ENCODE measurements at regions not wholly inside any gene's neighbourhood (a gene's known extent, or its start where the extent isn't known, plus 50 kb on each side); places are given as distances from the start of the nearest gene placed in this dataset.

- Histone ChIP-seq H3K4me3 (replicated peaks in 1 of 2; ENCODE audit: low read depth in 1 of 2, low read length in 2 of 2) (no peak overlapping the region), H4K20me1 (ENCODE audit: insufficient read depth) (no peaks in the 10 kb centered on the region), H3K4me2 (ENCODE audit: low read length) (no peak overlapping the region), H3K36me3 (ENCODE audit: control insufficient read depth in 1 of 2, insufficient read depth in 2 of 2, low read length in 2 of 2) (no peaks in the 10 kb centered on the region), H3K9me3 (ENCODE audit: control insufficient read depth in 1 of 2, insufficient read depth in 1 of 2, low read depth in 1 of 2, low read length in 2 of 2) (no peaks in the 10 kb centered on the region), H3K9ac (ENCODE audit: low read length) (no peak overlapping the region), H3K79me2 (ENCODE audit: insufficient read depth, low read length) (no peaks in the 10 kb centered on the region), H3K4me1 (ENCODE audit: control insufficient read depth in 1 of 2, insufficient read depth in 2 of 2, low read length in 2 of 2) (no peaks in the 10 kb centered on the region), H3K9me2 (ENCODE audit: insufficient read depth) (no peaks in the 10 kb centered on the region), H3K27me3 (ENCODE audit: insufficient read depth, low read length) (no peaks in the 10 kb centered on the region), H2AFZ (ENCODE audit: low read depth, low read length, poor library complexity, severe bottlenecking) (no peak overlapping the region), H3K27ac (ENCODE audit: low read depth, low read length) (no peak overlapping the region)
- POLR2A ChIA-PET = no interaction called here
- RAD21 ChIA-PET (ENCODE audit: low non-redundant PET in 1 of 2, low total read pairs in 2 of 2, uncharacterized antibody in 2 of 2, unreplicated experiment in 2 of 2) = no interaction called here
- no peak for DNase-seq (ENCODE audit: low read depth, low spot score)
- BruUV-seq (replicated peaks) = no TSS peak
- no peak for ATAC-seq
- intact Hi-C loops (cut with micrococcal nuclease) = no loop called here
- TF ChIP-seq YY1 (IDR thresholded peaks at IDR 0.05; ENCODE audit: extremely low read depth, insufficient replicate concordance, low read depth, low read length) (no peak), EZH2 (IDR thresholded peaks at IDR 0.05) (no peak), CBX3 (IDR thresholded peaks at IDR 0.05; ENCODE audit: low read depth) (no peak), ZFX (IDR thresholded peaks at IDR 0.05) (no peak), FOSL1 (IDR thresholded peaks at IDR 0.05; ENCODE audit: low read depth) (no peak), SIN3A (IDR thresholded peaks at IDR 0.05; ENCODE audit: low read depth) (no peak), RAD21 (IDR thresholded peaks at IDR 0.05; ENCODE audit: low read depth) (no peak), ELF1 (IDR thresholded peaks at IDR 0.05; ENCODE audit: borderline replicate concordance, low read depth) (no peak)
- TF ChIP-seq, protein P1, sequence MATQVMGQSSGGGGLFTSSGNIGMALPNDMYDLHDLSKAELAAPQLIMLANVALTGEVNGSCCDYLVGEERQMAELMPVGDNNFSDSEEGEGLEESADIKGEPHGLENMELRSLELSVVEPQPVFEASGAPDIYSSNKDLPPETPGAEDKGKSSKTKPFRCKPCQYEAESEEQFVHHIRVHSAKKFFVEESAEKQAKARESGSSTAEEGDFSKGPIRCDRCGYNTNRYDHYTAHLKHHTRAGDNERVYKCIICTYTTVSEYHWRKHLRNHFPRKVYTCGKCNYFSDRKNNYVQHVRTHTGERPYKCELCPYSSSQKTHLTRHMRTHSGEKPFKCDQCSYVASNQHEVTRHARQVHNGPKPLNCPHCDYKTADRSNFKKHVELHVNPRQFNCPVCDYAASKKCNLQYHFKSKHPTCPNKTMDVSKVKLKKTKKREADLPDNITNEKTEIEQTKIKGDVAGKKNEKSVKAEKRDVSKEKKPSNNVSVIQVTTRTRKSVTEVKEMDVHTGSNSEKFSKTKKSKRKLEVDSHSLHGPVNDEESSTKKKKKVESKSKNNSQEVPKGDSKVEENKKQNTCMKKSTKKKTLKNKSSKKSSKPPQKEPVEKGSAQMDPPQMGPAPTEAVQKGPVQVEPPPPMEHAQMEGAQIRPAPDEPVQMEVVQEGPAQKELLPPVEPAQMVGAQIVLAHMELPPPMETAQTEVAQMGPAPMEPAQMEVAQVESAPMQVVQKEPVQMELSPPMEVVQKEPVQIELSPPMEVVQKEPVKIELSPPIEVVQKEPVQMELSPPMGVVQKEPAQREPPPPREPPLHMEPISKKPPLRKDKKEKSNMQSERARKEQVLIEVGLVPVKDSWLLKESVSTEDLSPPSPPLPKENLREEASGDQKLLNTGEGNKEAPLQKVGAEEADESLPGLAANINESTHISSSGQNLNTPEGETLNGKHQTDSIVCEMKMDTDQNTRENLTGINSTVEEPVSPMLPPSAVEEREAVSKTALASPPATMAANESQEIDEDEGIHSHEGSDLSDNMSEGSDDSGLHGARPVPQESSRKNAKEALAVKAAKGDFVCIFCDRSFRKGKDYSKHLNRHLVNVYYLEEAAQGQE (IDR thresholded peaks at IDR 0.05; ENCODE audit: low read depth) = no peak
- CTCF ChIA-PET = no interaction called here
These were observed 291.5 kb upstream of the ZNF32 start for GRCh38 chr10:43939939-43940820.

Data from HCT116 (cell line).